LNCAP (cell line): ENCODE measurements at regions not wholly inside any gene's neighbourhood (a gene's known extent, or its start where the extent isn't known, plus 50 kb on each side); places are given as distances from the start of the nearest gene placed in this dataset.

Experiments used
- CTCF ChIP-seq: fragments of 450-650 bp; IDR thresholded peaks from 2 replicates; pipeline ENCODE4 v1.5.1; 2017; ENCODE audit warnings: mild to moderate bottlenecking

GRCh38 chr10:78644550-78644949, 424.2 kb upstream of the ZMIZ1 start:
- TF ChIP-seq CTCF = no peak

GRCh38 chr10:78645169-78645686, 423.5 kb upstream of the ZMIZ1 start:
- TF ChIP-seq CTCF = no peak

GRCh38 chr10:78645975-78646374, 422.8 kb upstream of the ZMIZ1 start:
- no peak for TF ChIP-seq CTCF

- no peak for TF ChIP-seq CTCF
These were observed 420.4 kb upstream of the ZMIZ1 start for GRCh38 chr10:78648256-78648860.

GRCh38 chr10:78649429-78649828, 419.3 kb upstream of the ZMIZ1 start:
- no peak for TF ChIP-seq CTCF

- TF ChIP-seq CTCF = no peak
These were observed 418.6 kb upstream of the ZMIZ1 start for GRCh38 chr10:78650122-78650521.

GRCh38 chr10:78651287-78651686, 417.5 kb upstream of the ZMIZ1 start:
- TF ChIP-seq CTCF = no peak

GRCh38 chr10:78653555-78653954, 415.2 kb upstream of the ZMIZ1 start:
- TF ChIP-seq CTCF = no peak
